IMR-90 (cell line): ENCODE measurements at regions not wholly inside any gene's neighbourhood (a gene's known extent, or its start where the extent isn't known, plus 50 kb on each side); places are given as distances from the start of the nearest gene placed in this dataset.

ENCODE experiments used
- CTCF ChIP-seq: conservative IDR thresholded peaks from 2 replicates; pipeline ENCODE4 v1.5.1; 2012; ENCODE audit warnings: mild to moderate bottlenecking, low read depth, low read length, improper control_type of control experiment
- POLR2A ChIP-seq: IDR thresholded peaks from 2 replicates; pipeline ENCODE4 v1.6.1; 2012; ENCODE audit warnings: mild to moderate bottlenecking, low read depth, low read length
- USF2 ChIP-seq: fragments of 150-350 bp; IDR thresholded peaks from 2 replicates; pipeline ENCODE4 v1.6.1; 2017; ENCODE audit warnings: mild to moderate bottlenecking, antibody characterized with exemption, low read length, low read depth

- no peak for TF ChIP-seq CTCF
- TF ChIP-seq POLR2A: no peak
- TF ChIP-seq USF2: no peak
Observed at GRCh38 chr5:39742916-39743315, 318.1 kb upstream of the DAB2 start.
